G401 (cell line): ENCODE measurements at regions not wholly inside any gene's neighbourhood (a gene's known extent, or its start where the extent isn't known, plus 50 kb on each side); places are given as distances from the start of the nearest gene placed in this dataset.
"Not testable (repeated sequence)": the region's sequence is repeated elsewhere in the genome, so short reads cannot be mapped to it uniquely, and the experiment has no call there.

Experiments used
- DNase-seq: peaks from one replicate; pipeline ENCODE4 v3.0.0-alpha.2; 2015; ENCODE audit warnings: low spot score
- in situ Hi-C: cut with HindIII; loops from 2 replicates; pipeline ENCODE4 v1.10.0; 2016; ENCODE audit warnings: low sequenced_read_pairs, mixed read lengths

DNA sequence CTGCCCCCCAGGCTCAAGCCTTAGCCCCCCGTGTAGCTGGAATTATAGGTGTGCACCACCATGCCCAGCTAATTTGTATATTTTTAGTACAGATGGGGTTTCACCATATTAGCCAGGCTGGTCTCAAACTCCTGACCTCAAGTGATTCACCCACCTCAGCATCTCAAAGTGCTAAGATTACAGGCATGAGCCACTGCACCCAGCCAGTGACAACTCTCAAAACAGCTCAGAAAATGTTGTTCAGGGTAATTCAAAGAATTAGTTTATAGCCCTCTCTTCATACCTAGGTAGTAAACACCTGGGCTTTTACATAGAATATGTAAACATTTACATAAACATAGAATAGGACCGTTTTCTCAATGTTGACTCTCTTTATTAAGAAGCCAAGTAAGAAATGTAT lies 168.7 kb downstream of the ENC1 start:
- in situ Hi-C loops, result no loop called here
- DNase-seq, result no peak

DNA sequence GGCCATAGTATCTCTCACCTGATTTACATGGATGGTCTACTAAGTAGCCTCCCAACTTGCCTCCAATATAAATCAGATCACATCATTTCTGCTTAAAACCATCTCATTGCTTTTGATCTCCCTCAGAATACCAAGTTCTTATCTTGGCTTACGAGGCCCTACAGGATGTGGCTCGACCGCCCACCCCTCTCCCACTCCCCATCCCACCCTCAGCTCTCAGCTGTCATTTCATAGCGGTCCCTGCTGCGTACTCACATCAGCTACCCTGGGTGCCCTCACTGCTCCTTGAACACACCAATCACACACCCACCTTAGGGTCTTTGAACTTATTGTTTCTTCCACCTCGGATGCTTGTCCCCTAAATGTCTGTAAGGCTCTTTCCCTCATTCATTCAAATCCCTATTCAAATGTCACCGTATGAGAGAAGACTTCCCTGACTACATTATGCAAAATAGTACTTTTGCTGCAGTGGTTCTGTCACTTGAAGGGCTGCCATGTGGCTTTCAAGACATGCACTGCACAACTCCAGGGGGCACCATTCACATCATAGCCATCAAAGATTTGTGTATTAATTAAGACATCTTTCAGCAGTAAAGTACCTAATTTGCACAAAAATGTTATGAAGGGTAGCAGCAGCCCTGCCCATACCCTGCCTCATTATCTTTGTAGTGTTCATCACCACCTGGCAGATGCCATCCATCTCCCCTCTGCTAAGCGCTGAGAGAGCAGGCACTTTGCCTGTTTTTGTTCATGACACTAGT lies 171.1 kb downstream of the ENC1 start:
- no peak for DNase-seq
- in situ Hi-C loops, result no loop called here

DNA sequence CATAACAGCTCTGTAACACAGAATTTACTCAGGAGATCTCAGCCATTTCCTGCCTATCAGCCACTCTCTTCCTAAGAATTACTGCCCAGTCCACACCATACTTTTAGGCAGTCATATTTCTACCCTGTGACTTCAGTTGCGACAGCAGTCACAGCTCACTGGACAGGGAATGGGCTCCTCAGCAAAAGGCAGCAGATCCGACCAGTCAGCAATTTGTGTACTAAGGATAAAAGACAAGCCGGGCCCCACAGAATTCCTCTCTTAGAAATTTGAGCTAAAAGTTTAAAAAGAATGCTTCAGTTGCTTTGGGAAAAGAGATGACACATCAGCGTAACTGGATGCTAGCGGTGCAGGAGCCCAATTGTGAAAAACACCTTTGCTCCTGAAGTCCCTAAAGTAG lies 172.1 kb downstream of the ENC1 start:
- in situ Hi-C loops, result no loop called here
- DNase-seq, result no peak

GRCh38 chr5:74465724-74466123 lies 174.8 kb downstream of the ENC1 start:
- DNase-seq, result no peak
- in situ Hi-C loops, result no loop called here

- in situ Hi-C loops, result no loop called here
- DNase-seq, result no peak
These were observed 175.9 kb downstream of the ENC1 start for GRCh38 chr5:74464512-74465209.

DNA sequence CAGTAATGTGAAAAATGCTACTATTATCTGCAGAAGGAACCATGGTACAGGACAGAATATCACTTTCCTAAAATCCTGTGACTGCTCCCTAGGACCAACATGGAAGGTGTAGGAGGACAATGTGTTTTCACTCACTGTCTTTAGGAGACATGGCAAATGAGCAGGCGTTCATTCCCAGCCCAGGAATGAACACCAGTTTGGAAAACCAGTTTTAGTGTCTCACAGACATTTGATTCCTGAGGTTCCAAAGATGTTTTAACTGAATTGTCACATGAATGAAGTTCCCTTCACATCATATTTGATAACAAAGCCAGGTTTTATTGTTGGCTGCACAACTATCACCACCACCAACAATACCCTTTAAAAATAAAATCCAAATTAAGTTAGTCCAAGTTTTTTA lies 178.2 kb downstream of the ENC1 start:
- DNase-seq, result no peak
- in situ Hi-C loops, result no loop called here

- in situ Hi-C loops, result no loop called here
- DNase-seq, result no peak
These were observed 179.3 kb downstream of the ENC1 start for GRCh38 chr5:74461251-74461650.

DNA sequence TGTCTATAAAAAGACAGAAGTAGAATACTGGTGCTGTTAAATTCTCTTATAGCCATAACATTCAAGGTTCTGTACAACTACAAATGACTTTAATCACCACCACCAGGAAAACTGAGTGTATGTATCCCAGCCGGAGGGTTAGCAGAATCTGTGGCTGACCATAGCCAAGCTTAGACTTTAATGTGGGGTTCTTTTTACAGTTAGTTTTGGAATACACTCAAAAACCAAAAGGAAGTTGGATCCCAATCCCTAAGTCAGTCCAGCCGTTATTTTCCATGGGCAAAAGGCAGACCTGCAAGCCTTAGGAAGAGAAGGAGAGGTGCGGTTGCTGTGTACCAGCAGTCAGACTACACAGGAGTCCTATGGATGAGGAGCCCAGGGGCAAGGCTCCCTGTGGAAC lies 179.8 kb downstream of the ENC1 start:
- no peak for DNase-seq
- in situ Hi-C loops, result no loop called here

GRCh38 chr5:74459984-74460383 lies 180.5 kb downstream of the ENC1 start:
- DNase-seq, result no peak
- in situ Hi-C loops, result no loop called here

GRCh38 chr5:74457876-74458275 lies 182.7 kb downstream of the ENC1 start:
- in situ Hi-C loops, result no loop called here
- no peak for DNase-seq

DNA sequence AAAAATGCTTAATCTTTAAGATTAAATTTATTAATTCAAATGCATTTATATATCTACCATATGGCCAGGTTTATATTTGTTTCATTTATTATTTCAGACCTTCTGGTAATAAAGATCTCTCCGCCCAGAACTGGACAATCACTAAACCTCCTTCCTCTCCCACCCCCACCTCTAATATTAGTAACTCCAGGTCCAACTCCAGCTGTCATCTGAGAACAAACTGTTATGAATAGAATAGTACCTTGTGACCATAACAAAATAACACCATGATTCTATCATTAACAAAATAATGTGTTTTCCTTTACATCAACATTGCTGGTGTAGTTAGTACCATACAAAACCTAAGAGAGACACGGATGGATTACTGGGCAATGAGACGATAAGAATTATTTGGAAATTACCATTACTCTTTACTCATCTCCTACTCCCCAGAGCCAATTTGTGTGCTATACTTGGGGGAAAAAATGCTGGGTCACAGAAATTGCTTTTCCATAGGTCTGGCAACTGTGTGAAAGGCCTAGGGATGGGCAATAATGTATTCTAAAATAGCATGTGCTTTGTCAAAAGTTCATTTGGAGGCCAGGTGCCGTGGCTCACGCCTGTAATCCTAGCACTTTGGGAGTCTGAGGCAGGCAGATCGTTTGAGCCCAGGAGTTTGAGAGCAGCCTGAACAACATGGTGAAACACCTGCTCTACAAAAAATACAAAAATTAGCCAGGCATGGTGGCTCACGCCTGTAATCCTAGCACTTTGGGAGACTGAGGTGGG lies 186.1 kb downstream of the ENC1 start:
- no peak for DNase-seq
- in situ Hi-C loops, result no loop called here

- in situ Hi-C loops, result no loop called here
- no peak for DNase-seq
These were observed 187.7 kb downstream of the ENC1 start for GRCh38 chr5:74452856-74453255.

DNA sequence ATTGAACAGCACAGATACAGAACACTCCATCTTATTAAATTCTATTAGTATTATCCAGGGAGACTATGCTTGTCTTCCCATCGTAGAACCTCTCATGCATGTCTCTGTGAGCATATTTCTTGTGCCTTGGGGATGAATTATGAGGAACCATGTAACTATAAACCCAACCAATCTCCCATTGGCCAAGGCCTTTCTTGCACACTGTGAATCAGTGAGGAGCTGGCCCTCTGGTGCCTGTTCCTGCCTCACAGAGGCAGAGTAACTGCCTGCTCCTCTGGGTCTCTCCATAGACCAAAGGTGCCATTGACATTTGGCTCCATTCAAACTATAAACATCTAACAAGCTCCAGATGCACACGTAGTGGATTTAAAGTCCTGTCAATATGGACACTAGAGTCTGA lies 190.4 kb downstream of the ENC1 start:
- in situ Hi-C loops, result no loop called here
- no peak for DNase-seq

- no peak for DNase-seq
- in situ Hi-C loops, result no loop called here
These were observed 193.7 kb downstream of the ENC1 start for GRCh38 chr5:74446725-74447241.

DNA sequence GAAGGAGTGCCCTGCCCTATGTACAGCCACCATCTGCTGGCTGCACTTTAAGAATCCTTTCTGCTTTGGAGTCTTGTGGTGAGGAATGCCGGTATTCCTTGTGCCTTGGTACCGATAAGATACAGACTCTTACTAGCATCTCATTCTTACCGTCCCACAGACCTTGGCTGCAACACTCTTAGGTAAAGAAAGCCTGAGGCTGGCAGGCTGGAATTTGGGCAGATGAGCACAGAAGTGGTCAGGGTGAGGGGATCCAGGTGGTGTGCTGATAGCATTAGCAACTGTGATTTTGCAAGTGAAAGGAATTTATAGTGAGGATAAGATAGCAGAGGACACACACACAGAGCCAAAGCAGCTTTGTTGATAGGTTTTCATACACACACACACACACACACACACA lies 198.1 kb downstream of the ENC1 start:
- DNase-seq, result no peak
- in situ Hi-C loops, result no loop called here

DNA sequence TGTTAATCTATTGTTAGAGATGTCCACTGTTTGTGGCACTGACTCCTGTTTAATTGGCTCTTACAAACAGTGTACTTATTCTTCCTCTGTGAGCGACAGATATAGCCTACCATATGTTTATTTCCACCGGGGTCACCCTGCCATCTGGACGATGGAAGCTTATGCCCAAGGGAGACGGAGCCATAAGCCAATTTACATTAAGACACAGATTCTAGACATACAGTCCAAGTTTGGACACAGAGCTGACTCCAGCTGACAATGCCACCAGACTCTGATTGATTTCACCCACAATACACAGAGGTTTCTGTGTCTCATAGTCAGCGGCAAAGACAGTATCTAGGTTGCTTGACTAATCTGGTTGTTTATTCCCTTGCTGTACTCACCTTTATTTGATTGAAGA lies 198.9 kb downstream of the ENC1 start:
- in situ Hi-C loops, result no loop called here
- DNase-seq, result peak; percentile 62

- DNase-seq, result no peak
- in situ Hi-C loops, result no loop called here
These were observed 200.2 kb downstream of the ENC1 start for GRCh38 chr5:74440341-74440740.

GRCh38 chr5:74437870-74438269 lies 202.7 kb downstream of the ENC1 start:
- DNase-seq, in situ Hi-C loops: not testable (repeated sequence)

DNA sequence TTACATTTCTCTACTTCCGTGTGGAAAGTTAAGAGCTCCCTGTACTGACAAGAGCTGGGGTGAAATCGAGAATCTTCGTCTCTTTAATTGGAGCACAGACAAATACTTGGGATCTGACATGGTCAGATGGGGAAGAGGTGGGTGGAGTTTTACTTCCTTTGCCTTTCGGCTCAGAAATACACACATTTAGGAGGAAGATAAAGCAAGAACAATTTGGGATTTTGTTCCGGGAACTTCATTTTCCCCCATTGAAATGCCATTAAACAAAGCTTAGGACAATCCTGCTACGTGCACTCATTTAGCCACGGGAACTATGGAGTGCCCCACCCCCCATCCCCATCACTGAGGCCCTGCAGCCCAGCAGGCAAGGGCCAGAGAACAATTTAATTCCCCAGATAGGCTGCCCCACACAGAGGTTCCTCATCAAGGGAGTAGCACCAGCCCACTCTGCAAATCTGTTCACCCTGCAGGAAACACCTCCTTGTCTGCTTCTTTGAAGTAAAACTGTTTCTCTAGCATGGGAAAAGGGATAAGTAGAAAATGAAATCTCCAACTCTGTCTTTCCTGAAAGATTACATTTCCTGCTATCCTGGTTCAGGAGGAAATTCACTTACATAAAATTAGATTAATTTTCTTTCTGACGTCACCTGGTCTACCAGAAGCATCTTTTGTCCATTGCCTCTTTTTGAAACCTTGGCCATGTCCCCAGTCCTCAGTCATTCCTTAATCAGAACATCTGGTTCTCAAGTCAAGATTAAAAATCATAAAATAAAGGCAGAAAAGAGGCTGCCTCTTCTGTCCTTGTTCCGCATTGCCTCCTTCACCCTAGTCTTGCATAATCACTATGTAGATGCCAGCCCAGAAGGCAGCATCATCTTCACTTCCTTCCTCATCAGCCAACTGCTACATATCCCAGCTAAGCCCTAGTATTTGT lies 206.4 kb downstream of the ENC1 start:
- in situ Hi-C loops, result no loop called here
- DNase-seq, result no peak
